ENCODE measurements at regions not wholly inside any gene's neighbourhood (a gene's known extent, or its start where the extent isn't known, plus 50 kb on each side); places are given as distances from the start of the nearest gene placed in this dataset.

DNA sequence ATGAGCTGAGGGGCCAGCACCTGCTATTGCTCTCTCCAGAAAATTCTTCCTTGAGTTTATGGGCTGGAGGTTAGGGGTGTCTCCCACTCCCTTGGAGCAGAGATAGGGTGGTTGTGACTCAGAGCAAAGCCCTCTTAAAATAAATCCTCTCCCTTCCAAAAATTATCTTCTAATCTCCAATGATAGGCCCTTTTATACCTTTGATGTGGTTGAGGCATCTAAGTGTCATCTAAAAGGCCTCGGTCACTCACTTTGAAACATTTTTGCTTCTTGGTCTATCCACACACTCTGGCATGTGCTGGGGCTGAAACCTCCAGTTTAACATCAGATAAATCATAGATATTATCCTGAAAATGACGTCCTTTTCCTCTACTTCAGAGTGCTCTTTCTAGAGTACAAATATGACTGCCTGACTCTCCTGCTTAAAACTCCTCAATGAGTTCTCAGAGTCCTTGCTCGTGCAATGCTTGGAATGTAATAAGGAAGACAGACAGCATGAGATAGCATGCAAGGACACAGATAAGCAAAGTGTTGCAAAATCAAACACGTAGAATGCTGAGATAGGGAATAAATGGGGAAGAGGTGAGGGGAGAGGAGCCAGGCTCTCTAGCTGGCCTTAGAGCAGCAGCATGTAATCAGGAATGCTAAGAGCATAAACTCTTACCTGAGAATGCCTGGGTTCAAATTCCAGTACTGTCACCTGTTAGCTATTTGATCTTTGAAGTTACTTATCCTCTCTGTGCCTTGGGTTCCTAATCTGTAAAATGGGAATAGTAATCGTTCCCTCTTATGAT, 374.1 kb upstream of the CITED2 start:
- TF ChIP-seq, protein P1, sequence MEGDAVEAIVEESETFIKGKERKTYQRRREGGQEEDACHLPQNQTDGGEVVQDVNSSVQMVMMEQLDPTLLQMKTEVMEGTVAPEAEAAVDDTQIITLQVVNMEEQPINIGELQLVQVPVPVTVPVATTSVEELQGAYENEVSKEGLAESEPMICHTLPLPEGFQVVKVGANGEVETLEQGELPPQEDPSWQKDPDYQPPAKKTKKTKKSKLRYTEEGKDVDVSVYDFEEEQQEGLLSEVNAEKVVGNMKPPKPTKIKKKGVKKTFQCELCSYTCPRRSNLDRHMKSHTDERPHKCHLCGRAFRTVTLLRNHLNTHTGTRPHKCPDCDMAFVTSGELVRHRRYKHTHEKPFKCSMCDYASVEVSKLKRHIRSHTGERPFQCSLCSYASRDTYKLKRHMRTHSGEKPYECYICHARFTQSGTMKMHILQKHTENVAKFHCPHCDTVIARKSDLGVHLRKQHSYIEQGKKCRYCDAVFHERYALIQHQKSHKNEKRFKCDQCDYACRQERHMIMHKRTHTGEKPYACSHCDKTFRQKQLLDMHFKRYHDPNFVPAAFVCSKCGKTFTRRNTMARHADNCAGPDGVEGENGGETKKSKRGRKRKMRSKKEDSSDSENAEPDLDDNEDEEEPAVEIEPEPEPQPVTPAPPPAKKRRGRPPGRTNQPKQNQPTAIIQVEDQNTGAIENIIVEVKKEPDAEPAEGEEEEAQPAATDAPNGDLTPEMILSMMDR (conservative IDR thresholded peaks at IDR 0.05): no peak
- no peak for TF ChIP-seq EZH2 (IDR thresholded peaks at IDR 0.05; ENCODE audit: low read depth)

Measured in PC-9 (cell line).